PC-9 (cell line): ENCODE measurements at regions not wholly inside any gene's neighbourhood (a gene's known extent, or its start where the extent isn't known, plus 50 kb on each side); places are given as distances from the start of the nearest gene placed in this dataset.

Experiments
- CTCF ChIP-seq: fragments of 200-600 bp; sonication (generic); conservative IDR thresholded peaks from 2 replicates; pipeline ENCODE4 v1.6.1; 2017; ENCODE audit warnings: mixed run types, antibody characterized with exemption, mild to moderate bottlenecking, moderate library complexity
- EZH2 ChIP-seq: fragments of 200-600 bp; sonication (generic); IDR thresholded peaks from 2 replicates; pipeline ENCODE4 v1.8.0; 2017; ENCODE audit warnings: antibody characterized with exemption, low read depth

- TF ChIP-seq CTCF (no peak), EZH2 (no peak)
These were observed 564.3 kb downstream of the MN1 start for GRCh38 chr22:27237080-27237741.
